Calu3 (cell line): ENCODE measurements at regions not wholly inside any gene's neighbourhood (a gene's known extent, or its start where the extent isn't known, plus 50 kb on each side); places are given as distances from the start of the nearest gene placed in this dataset.

Experiments
- BruUV-seq: library from RNA; stranded (reverse); fragments of 400-500 nt; replicated peaks from 2 replicates; lab custom pipeline; 2021; lab: Mats Ljungman, UMichigan
- CTCF ChIA-PET: fragments of 300-600 bp; sonication (Branson Sonifier 250); formaldehyde crosslinking; loops from one replicate; lab custom pipeline; 2022; ENCODE audit warnings: antibody characterized with exemption; lab: Charles Lee
- DNase-seq: peaks from one replicate; pipeline ENCODE4 v3.0.0; 2022
- H3K27ac Mint-ChIP-seq: one replicate; pipeline ENCODE4 v1.8.0; 2022; ENCODE audit warnings: mixed read lengths; ENCODE audit not compliant: unreplicated experiment
- H3K27me3 Mint-ChIP-seq: one replicate; pipeline ENCODE4 v1.8.0; 2022; ENCODE audit warnings: mixed read lengths; ENCODE audit not compliant: unreplicated experiment
- H3K36me3 Mint-ChIP-seq: one replicate; pipeline ENCODE4 v1.8.0; 2022; ENCODE audit warnings: mild to moderate bottlenecking, moderate library complexity, mixed read lengths; ENCODE audit not compliant: insufficient read depth, unreplicated experiment
- H3K4me1 Mint-ChIP-seq: one replicate; pipeline ENCODE4 v1.8.0; 2022; ENCODE audit warnings: mild to moderate bottlenecking, low read depth, mixed read lengths; ENCODE audit not compliant: unreplicated experiment
- H3K4me3 Mint-ChIP-seq: one replicate; pipeline ENCODE4 v1.8.0; 2022; ENCODE audit warnings: mild to moderate bottlenecking, low read depth, moderate library complexity, mixed read lengths; ENCODE audit not compliant: unreplicated experiment
- H3K9me3 Mint-ChIP-seq: one replicate; pipeline ENCODE4 v1.8.0; 2022; ENCODE audit warnings: low read depth, mixed read lengths; ENCODE audit not compliant: unreplicated experiment
- CTCF ChIP-seq: fragments of 200-600 bp; IDR thresholded peaks from one replicate; pipeline ENCODE4 v1.8.0; 2022; ENCODE audit warnings: antibody characterized with exemption; ENCODE audit not compliant: unreplicated experiment
- intact Hi-C: fragments of 100-400 bp; cut with micrococcal nuclease; formaldehyde crosslinking; loops from one replicate; pipeline ENCODE4 v1.10.0; 2022; ENCODE audit not compliant: unreplicated experiment

GRCh38 chr16:73846356-73846755 lies 450.3 kb upstream of the PSMD7 start:
- no peaks in the 10 kb centered on the region for H3K9me3 Mint-ChIP-seq
- peaks cover 45% of the 10 kb centered on the region for H3K27me3 Mint-ChIP-seq
- no TSS peak for BruUV-seq
- CTCF ChIA-PET = no interaction called here
- no peaks in the 10 kb centered on the region for H3K36me3 Mint-ChIP-seq
- DNase-seq = no peak
- H3K4me1 Mint-ChIP-seq = no peaks in the 10 kb centered on the region
- intact Hi-C loops = no loop called here
- no peak overlapping the region for H3K4me3 Mint-ChIP-seq
- H3K27ac Mint-ChIP-seq = no peak overlapping the region
- TF ChIP-seq CTCF = no peak

- BruUV-seq = no TSS peak
- DNase-seq = no peak
- Mint-ChIP-seq H3K9me3 (no peaks in the 10 kb centered on the region), H3K27ac (no peak overlapping the region), H3K4me1 (no peaks in the 10 kb centered on the region), H3K27me3 (peaks cover 42% of the 10 kb centered on the region), H3K4me3 (no peak overlapping the region), H3K36me3 (no peaks in the 10 kb centered on the region)
- intact Hi-C loops = no loop called here
- TF ChIP-seq CTCF = no peak
- CTCF ChIA-PET = no interaction called here
Measured at GRCh38 chr16:73846007-73846330, 450.6 kb upstream of the PSMD7 start.

- Mint-ChIP-seq H3K27ac (no peak overlapping the region), H3K27me3 (peaks cover 42% of the 10 kb centered on the region), H3K4me3 (no peak overlapping the region), H3K4me1 (no peaks in the 10 kb centered on the region), H3K36me3 (no peaks in the 10 kb centered on the region), H3K9me3 (no peaks in the 10 kb centered on the region)
- DNase-seq = no peak
- CTCF ChIA-PET = no interaction called here
- intact Hi-C loops = no loop called here
- BruUV-seq = no TSS peak
- TF ChIP-seq CTCF = no peak
Measured at GRCh38 chr16:73845238-73846006, 451.2 kb upstream of the PSMD7 start.

- no peak for DNase-seq
- TF ChIP-seq CTCF = no peak
- Mint-ChIP-seq H3K4me1 (no peaks in the 10 kb centered on the region), H3K4me3 (no peak overlapping the region), H3K27ac (no peak overlapping the region), H3K36me3 (no peaks in the 10 kb centered on the region), H3K27me3 (peaks cover 47% of the 10 kb centered on the region), H3K9me3 (no peaks in the 10 kb centered on the region)
- BruUV-seq = no TSS peak
- intact Hi-C loops = no loop called here
- CTCF ChIA-PET = no interaction called here
Measured at GRCh38 chr16:73840728-73841127, 455.9 kb upstream of the PSMD7 start.
